B cell (primary cell): ENCODE measurements at regions not wholly inside any gene's neighbourhood (a gene's known extent, or its start where the extent isn't known, plus 50 kb on each side); places are given as distances from the start of the nearest gene placed in this dataset. TPM values are rescaled to one million over a fixed set of nuclear protein-coding genes. Genes with fewer than 3 reads are reported as not detected.

Source experiments
- small RNA-seq: library from RNA; depleted of rRNA; stranded (forward); fragments of <200 nt; gene quantifications from one replicate; pipeline ENCODE3, GENCODE V24; 2012; ENCODE audit warnings: low replicate concordance, low read depth; ENCODE audit not compliant: insufficient read length

Small RNA genes lying in the stretch of these regions (small RNA-seq; reads per million reads assigned to genes)
- gene AC092470.1 (not detected), gene AC135001.1 (not detected), gene MRPS18CP4 (not detected), gene RNU6-491P (not detected)
